ENCODE measurements at regions not wholly inside any gene's neighbourhood (a gene's known extent, or its start where the extent isn't known, plus 50 kb on each side); places are given as distances from the start of the nearest gene placed in this dataset.

GRCh38 chr11:69572861-69573260 is 68.1 kb upstream of the CCND1 start:
- H3K27me3 Mint-ChIP-seq, result peaks cover 31% of the 10 kb centered on the region
- TF ChIP-seq CTCF (IDR thresholded peaks at IDR 0.05), result no peak
- CTCF ChIA-PET, result no interaction called here
- POLR2A ChIA-PET, result no interaction called here
- intact Hi-C loops (cut with micrococcal nuclease), result no loop called here
- no peak for DNase-seq
- no peaks in the 10 kb centered on the region for H3K36me3 Mint-ChIP-seq (ENCODE audit: low read depth)
- H3K4me3 Mint-ChIP-seq, result no peak overlapping the region
- no peaks in the 10 kb centered on the region for H3K4me1 Mint-ChIP-seq
- H3K9me3 Mint-ChIP-seq, result no peaks in the 10 kb centered on the region
- ATAC-seq (ENCODE audit: low read depth), result no peak
- H3K27ac Mint-ChIP-seq, result no peak overlapping the region

GRCh38 chr11:69573761-69574607 is 67.0 kb upstream of the CCND1 start:
- Mint-ChIP-seq H3K4me3 (no peak overlapping the region), H3K4me1 (no peaks in the 10 kb centered on the region), H3K27me3 (peaks cover 34% of the 10 kb centered on the region), H3K27ac (no peak overlapping the region), H3K36me3 (ENCODE audit: low read depth) (no peaks in the 10 kb centered on the region), H3K9me3 (no peaks in the 10 kb centered on the region)
- ChIA-PET POLR2A (interaction anchor here (0.6 kb wide), 1 partner anchor 19 kb away, joined by 3 read pairs; no protein-coding TSS in a partner anchor), CTCF (no interaction called here)
- intact Hi-C loops (cut with micrococcal nuclease), result no loop called here
- ATAC-seq (ENCODE audit: low read depth) (no peak), DNase-seq (no peak)
- no peak for TF ChIP-seq CTCF (IDR thresholded peaks at IDR 0.05)

GRCh38 chr11:69574608-69575255 is 66.2 kb upstream of the CCND1 start:
- H3K4me1 Mint-ChIP-seq, result no peaks in the 10 kb centered on the region
- H3K4me3 Mint-ChIP-seq, result no peak overlapping the region
- no peaks in the 10 kb centered on the region for H3K36me3 Mint-ChIP-seq (ENCODE audit: low read depth)
- H3K27ac Mint-ChIP-seq, result no peak overlapping the region
- ATAC-seq (ENCODE audit: low read depth) (no peak), DNase-seq (no peak)
- intact Hi-C loops (cut with micrococcal nuclease), result no loop called here
- ChIA-PET POLR2A (no interaction called here), CTCF (no interaction called here)
- H3K9me3 Mint-ChIP-seq, result no peaks in the 10 kb centered on the region
- peaks cover 34% of the 10 kb centered on the region for H3K27me3 Mint-ChIP-seq
- no peak for TF ChIP-seq CTCF (IDR thresholded peaks at IDR 0.05)

GRCh38 chr11:69575296-69576068 is 65.5 kb upstream of the CCND1 start:
- DNase-seq, result no peak
- CTCF ChIA-PET, result no interaction called here
- H3K4me3 Mint-ChIP-seq, result no peak overlapping the region
- no peaks in the 10 kb centered on the region for H3K4me1 Mint-ChIP-seq
- H3K27ac Mint-ChIP-seq, result no peak overlapping the region
- intact Hi-C loops (cut with micrococcal nuclease), result no loop called here
- peaks cover 34% of the 10 kb centered on the region for H3K27me3 Mint-ChIP-seq
- no peaks in the 10 kb centered on the region for H3K36me3 Mint-ChIP-seq (ENCODE audit: low read depth)
- POLR2A ChIA-PET, result no interaction called here
- TF ChIP-seq CTCF (IDR thresholded peaks at IDR 0.05), result no peak
- ATAC-seq (ENCODE audit: low read depth), result no peak
- no peaks in the 10 kb centered on the region for H3K9me3 Mint-ChIP-seq

Data from activated B cell treated with CpG ODN at 0.5 μM for 24 hours (primary cell).